ENCODE measurements at regions not wholly inside any gene's neighbourhood (a gene's known extent, or its start where the extent isn't known, plus 50 kb on each side); places are given as distances from the start of the nearest gene placed in this dataset.

- TF ChIP-seq CREM (CRISPR knock-in tag; IDR thresholded peaks at IDR 0.05) (no peak), GTF2I (CRISPR knock-in tag; conservative IDR thresholded peaks at IDR 0.05) (no peak)
These were observed 411.2 kb upstream of the HS3ST1 start (continued) for GRCh38 chr4:11839889-11840288.

- Mint-ChIP-seq H3K27ac (no peak overlapping the region), H3K4me1 (peaks cover 11% of the 10 kb centered on the region), H3K36me3 (peaks cover 4% of the 10 kb centered on the region; the same call in 1 of the 2 replicates), H3K27me3 (ENCODE audit: low read depth) (no peaks in the 10 kb centered on the region; the same call in 1 of the 2 replicates), H3K4me3 (no peak overlapping the region), H3K9me3 (peaks cover 31% of the 10 kb centered on the region)
- no peak for TF ChIP-seq NR1H2 (CRISPR knock-in tag; IDR thresholded peaks at IDR 0.05)
- TF ChIP-seq E2F5 (CRISPR knock-in tag; IDR thresholded peaks at IDR 0.05): no peak
- TF ChIP-seq KAT7 (CRISPR knock-in tag; IDR thresholded peaks at IDR 0.05; ENCODE audit: borderline replicate concordance): no peak
- no peak for TF ChIP-seq ATF6 (CRISPR knock-in tag; IDR thresholded peaks at IDR 0.05)
- TF ChIP-seq OVOL2 (CRISPR knock-in tag; IDR thresholded peaks at IDR 0.05; ENCODE audit: borderline replicate concordance): no peak
- no peak for TF ChIP-seq SP1 (CRISPR knock-in tag; conservative IDR thresholded peaks at IDR 0.05)
- TF ChIP-seq TCF7 (CRISPR knock-in tag; IDR thresholded peaks at IDR 0.05; ENCODE audit: low read depth): no peak
- TF ChIP-seq MLX (CRISPR knock-in tag; IDR thresholded peaks at IDR 0.05): no peak
- TF ChIP-seq FOXP1 (CRISPR knock-in tag; IDR thresholded peaks at IDR 0.05; ENCODE audit: borderline replicate concordance): no peak
- no peak for TF ChIP-seq ZMAT4 (CRISPR knock-in tag; IDR thresholded peaks at IDR 0.05)
- TF ChIP-seq RELA (CRISPR knock-in tag; IDR thresholded peaks at IDR 0.05; ENCODE audit: borderline replicate concordance): no peak
- no peak for TF ChIP-seq SMAD3 (CRISPR knock-in tag; IDR thresholded peaks at IDR 0.05; ENCODE audit: borderline replicate concordance)
- no peak for TF ChIP-seq AFF4 (CRISPR knock-in tag; IDR thresholded peaks at IDR 0.05; ENCODE audit: borderline replicate concordance)
- ATAC-seq (no peak), DNase-seq (ENCODE audit: low spot score) (no peak)
- CTCF ChIA-PET: no interaction called here
- POLR2A ChIA-PET: no interaction called here
These were observed 403.0 kb upstream of the HS3ST1 start for GRCh38 chr4:11831739-11832138.

GRCh38 chr4:11824566-11824965 is 395.9 kb upstream of the HS3ST1 start:
- ChIA-PET POLR2A (no interaction called here), CTCF (no interaction called here)
- no peak for TF ChIP-seq MXD4 (CRISPR knock-in tag; IDR thresholded peaks at IDR 0.05; ENCODE audit: borderline replicate concordance)
- TF ChIP-seq ZNF396 (CRISPR knock-in tag; IDR thresholded peaks at IDR 0.05; ENCODE audit: borderline replicate concordance): no peak
- TF ChIP-seq AFF4 (CRISPR knock-in tag; IDR thresholded peaks at IDR 0.05; ENCODE audit: borderline replicate concordance): no peak
- peaks cover 66% of the 10 kb centered on the region for H3K9me3 Mint-ChIP-seq
- DNase-seq (ENCODE audit: low spot score) (no peak), ATAC-seq (no peak)
- no peaks in the 10 kb centered on the region; the same call in 1 of the 2 replicates for H3K27me3 Mint-ChIP-seq (ENCODE audit: low read depth)
- H3K4me3 Mint-ChIP-seq: no peak overlapping the region
- H3K27ac Mint-ChIP-seq: no peak overlapping the region
- peaks cover 23% of the 10 kb centered on the region for H3K36me3 Mint-ChIP-seq
- peaks cover 30% of the 10 kb centered on the region for H3K4me1 Mint-ChIP-seq
